WTC11 (cell line): ENCODE measurements at regions not wholly inside any gene's neighbourhood (a gene's known extent, or its start where the extent isn't known, plus 50 kb on each side); places are given as distances from the start of the nearest gene placed in this dataset.

Experiments used
- ATAC-seq: fragments of 200-7000 bp; cut with Tn5 transposase; 2 replicates; pipeline ENCODE4 v1.10.0; 2021; ENCODE audit warnings: mild to moderate bottlenecking, moderate library complexity
- CTCF ChIA-PET: fragments of 300-600 bp; sonication (Branson Sonifier 250); formaldehyde crosslinking; loops from one replicate; lab custom pipeline; 2021; ENCODE audit warnings: antibody characterized with exemption; lab: Charles Lee
- POLR2A ChIA-PET: fragments of 350-600 bp; sonication (Branson Sonifier 250); formaldehyde crosslinking; loops from one replicate; lab custom pipeline; 2021; ENCODE audit warnings: antibody characterized with exemption; lab: Charles Lee
- DNase-seq: peaks from one replicate; pipeline ENCODE4 v3.0.0; 2021; ENCODE audit warnings: low spot score
- H3K27ac Mint-ChIP-seq: 2 replicates; pipeline ENCODE4 v1.8.0; 2021; ENCODE audit warnings: mixed read lengths
- H3K27me3 Mint-ChIP-seq: 2 replicates; pipeline ENCODE4 v1.8.0; 2021; ENCODE audit warnings: low read depth, mild to moderate bottlenecking, moderate library complexity, mixed read lengths
- H3K36me3 Mint-ChIP-seq: 2 replicates; pipeline ENCODE4 v1.8.0; 2021; ENCODE audit warnings: mixed read lengths
- H3K4me1 Mint-ChIP-seq: 2 replicates; pipeline ENCODE4 v1.8.0; 2022; ENCODE audit warnings: mixed read lengths
- H3K4me3 Mint-ChIP-seq: 2 replicates; pipeline ENCODE4 v1.8.0; 2021; ENCODE audit warnings: mild to moderate bottlenecking, moderate library complexity, mixed read lengths
- H3K9me3 Mint-ChIP-seq: 2 replicates; pipeline ENCODE4 v1.8.0; 2021; ENCODE audit warnings: mixed read lengths
- CREB1 ChIP-seq: sonication (generic); formaldehyde crosslinking; IDR thresholded peaks from 2 replicates; pipeline ENCODE4 v1.8.0; 2023; ENCODE audit warnings: mild to moderate bottlenecking, missing genetic modification reagents
- CREM ChIP-seq: sonication (generic); formaldehyde crosslinking; IDR thresholded peaks from 2 replicates; pipeline ENCODE4 v1.8.1; 2022; ENCODE audit warnings: mild to moderate bottlenecking, missing genetic modification reagents, moderate library complexity
- CTCF ChIP-seq: fragments of 200-600 bp; IDR thresholded peaks from 2 replicates; pipeline ENCODE4 v1.8.0; 2022; ENCODE audit warnings: antibody characterized with exemption
- ETV6 ChIP-seq: sonication (generic); formaldehyde crosslinking; IDR thresholded peaks from 2 replicates; pipeline ENCODE4 v1.8.1; 2022; ENCODE audit warnings: mild to moderate bottlenecking, missing genetic modification reagents
- FOXK1 ChIP-seq: sonication (generic); formaldehyde crosslinking; IDR thresholded peaks from 2 replicates; pipeline ENCODE4 v1.8.0; 2022; ENCODE audit warnings: mild to moderate bottlenecking, moderate library complexity, missing genetic modification reagents
- FOXP4 ChIP-seq: sonication (generic); formaldehyde crosslinking; IDR thresholded peaks from 2 replicates; pipeline ENCODE4 v1.8.0; 2022; ENCODE audit warnings: mild to moderate bottlenecking, missing genetic modification reagents
- HMGXB4 ChIP-seq: sonication (generic); formaldehyde crosslinking; IDR thresholded peaks from 2 replicates; pipeline ENCODE4 v1.8.1; 2023; ENCODE audit warnings: mild to moderate bottlenecking, moderate library complexity, missing genetic modification reagents
- JUN ChIP-seq: sonication (generic); formaldehyde crosslinking; IDR thresholded peaks from 2 replicates; pipeline ENCODE4 v1.8.0; 2023; ENCODE audit warnings: mild to moderate bottlenecking, missing genetic modification reagents
- MXD4 ChIP-seq: fragments of 250-450 bp; sonication (Bioruptor Pico); IDR thresholded peaks from 2 replicates; pipeline ENCODE4 v1.8.0; 2021; ENCODE audit warnings: mild to moderate bottlenecking, moderate library complexity, borderline replicate concordance
- NFATC4 ChIP-seq: fragments of 250-450 bp; sonication (Bioruptor Pico); IDR thresholded peaks from 2 replicates; pipeline ENCODE4 v1.9.0; 2021; ENCODE audit warnings: mild to moderate bottlenecking
- PRRX2 ChIP-seq: fragments of 250-450 bp; sonication (Bioruptor Pico); IDR thresholded peaks from 2 replicates; pipeline ENCODE4 v1.8.0; 2021; ENCODE audit warnings: mild to moderate bottlenecking
- RORB ChIP-seq: fragments of 250-450 bp; sonication (Bioruptor Pico); IDR thresholded peaks from 2 replicates; pipeline ENCODE4 v1.9.0; 2021; ENCODE audit warnings: mild to moderate bottlenecking
- SOX15 ChIP-seq: fragments of 250-450 bp; sonication (Bioruptor Pico); IDR thresholded peaks from 2 replicates; pipeline ENCODE4 v1.9.0; 2021; ENCODE audit warnings: mild to moderate bottlenecking
- ZBTB21 ChIP-seq: sonication (generic); formaldehyde crosslinking; IDR thresholded peaks from 2 replicates; pipeline ENCODE4 v1.8.1; 2023; ENCODE audit warnings: mild to moderate bottlenecking, missing genetic modification reagents, borderline replicate concordance
- ZNF396 ChIP-seq: fragments of 250-450 bp; sonication (Bioruptor Pico); IDR thresholded peaks from 2 replicates; pipeline ENCODE4 v1.8.0; 2021; ENCODE audit warnings: mild to moderate bottlenecking, moderate library complexity, borderline replicate concordance
- ZNF425 ChIP-seq: fragments of 250-450 bp; sonication (Bioruptor Pico); conservative IDR thresholded peaks from 2 replicates; pipeline ENCODE4 v1.9.0; 2021; ENCODE audit warnings: mild to moderate bottlenecking
- ZNF532 ChIP-seq: fragments of 250-450 bp; sonication (Bioruptor Pico); IDR thresholded peaks from 2 replicates; pipeline ENCODE4 v1.9.0; 2021; ENCODE audit warnings: mild to moderate bottlenecking, borderline replicate concordance

- peaks cover 22% of the 10 kb centered on the region for H3K9me3 Mint-ChIP-seq
- H3K4me3 Mint-ChIP-seq: no peak overlapping the region
- ChIA-PET CTCF (no interaction called here), POLR2A (no interaction called here)
- H3K27me3 Mint-ChIP-seq: no peaks in the 10 kb centered on the region; the same call in 1 of the 2 replicates
- peaks cover 26% of the 10 kb centered on the region for H3K36me3 Mint-ChIP-seq
- ATAC-seq (no peak), DNase-seq (no peak)
- TF ChIP-seq ETV6 (no peak), JUN (no peak), FOXK1 (no peak), ZNF532 (CRISPR knock-in tag) (no peak), CREB1 (no peak), CREM (CRISPR knock-in tag) (no peak), HMGXB4 (CRISPR knock-in tag) (no peak), PRRX2 (CRISPR knock-in tag) (no peak), SOX15 (CRISPR knock-in tag) (no peak), NFATC4 (CRISPR knock-in tag) (no peak), ZBTB21 (CRISPR knock-in tag) (no peak), CTCF (no peak), MXD4 (CRISPR knock-in tag) (no peak), ZNF396 (no peak), RORB (CRISPR knock-in tag) (no peak), ZNF425 (CRISPR knock-in tag) (no peak), FOXP4 (no peak)
- H3K27ac Mint-ChIP-seq: no peak overlapping the region
- H3K4me1 Mint-ChIP-seq: peaks cover 17% of the 10 kb centered on the region
These were observed 125.6 kb upstream of the S100G start for GRCh38 chrX:16524316-16524715.
